ENCODE measurements at regions not wholly inside any gene's neighbourhood (a gene's known extent, or its start where the extent isn't known, plus 50 kb on each side); places are given as distances from the start of the nearest gene placed in this dataset.
A peak's percentile ranks its signal among the peaks of the same experiment; 100 is the strongest.

- H3K27ac ChIP-seq: no peak overlapping the region
- no peaks in the 10 kb centered on the region for H3K27me3 ChIP-seq
- DNase-seq (ENCODE audit: low spot score in 2 of 2): no peak
- no peak for TF ChIP-seq EP300 (IDR thresholded peaks at IDR 0.05)
- TF ChIP-seq CTCF (IDR thresholded peaks at IDR 0.05): no peak
- no peak for TF ChIP-seq POLR2A (IDR thresholded peaks at IDR 0.05)
- no peaks in the 10 kb centered on the region for H3K9me3 ChIP-seq
- H3K36me3 ChIP-seq: no peaks in the 10 kb centered on the region
- H3K4me3 ChIP-seq: no peak overlapping the region
- no peaks in the 10 kb centered on the region for H3K4me1 ChIP-seq
Observed at GRCh38 chr4:14046642-14047041, 419.1 kb upstream of the BOD1L1 start.

GRCh38 chr4:14047840-14048239 lies 420.3 kb upstream of the BOD1L1 start:
- no peak for TF ChIP-seq EP300 (IDR thresholded peaks at IDR 0.05)
- TF ChIP-seq CTCF (IDR thresholded peaks at IDR 0.05): no peak
- no peak for TF ChIP-seq POLR2A (IDR thresholded peaks at IDR 0.05)
- DNase-seq (ENCODE audit: low spot score in 2 of 2): no peak
- WGBS, 2 donors: 94 to 97% methylated on average over 1 of the region's 1 CpG
- Histone ChIP-seq H3K36me3 (no peaks in the 10 kb centered on the region), H3K9me3 (no peaks in the 10 kb centered on the region), H3K4me1 (no peaks in the 10 kb centered on the region), H3K27me3 (no peaks in the 10 kb centered on the region), H3K4me3 (no peak overlapping the region), H3K27ac (no peak overlapping the region)

GRCh38 chr4:14049946-14050345 lies 422.4 kb upstream of the BOD1L1 start:
- DNase-seq (ENCODE audit: low spot score in 2 of 2): no peak
- Histone ChIP-seq H3K27me3 (no peaks in the 10 kb centered on the region), H3K4me1 (no peaks in the 10 kb centered on the region), H3K36me3 (no peaks in the 10 kb centered on the region), H3K4me3 (no peak overlapping the region), H3K9me3 (no peaks in the 10 kb centered on the region), H3K27ac (no peak overlapping the region)
- no peak for TF ChIP-seq CTCF (IDR thresholded peaks at IDR 0.05)
- no peak for TF ChIP-seq POLR2A (IDR thresholded peaks at IDR 0.05)
- no peak for TF ChIP-seq EP300 (IDR thresholded peaks at IDR 0.05)

- no peaks in the 10 kb centered on the region for H3K36me3 ChIP-seq
- H3K27me3 ChIP-seq: no peaks in the 10 kb centered on the region
- DNase-seq (ENCODE audit: low spot score in 2 of 2): no peak
- no peaks in the 10 kb centered on the region for H3K4me1 ChIP-seq
- H3K9me3 ChIP-seq: no peaks in the 10 kb centered on the region
- TF ChIP-seq POLR2A (IDR thresholded peaks at IDR 0.05) (no peak), EP300 (IDR thresholded peaks at IDR 0.05) (no peak), CTCF (IDR thresholded peaks at IDR 0.05) (no peak)
- H3K27ac ChIP-seq: no peak overlapping the region
- no peak overlapping the region for H3K4me3 ChIP-seq
- WGBS, 2 donors: 26 to 35% methylated on average over 1 of the region's 1 CpG
Observed at GRCh38 chr4:14053291-14053690, 425.8 kb upstream of the BOD1L1 start.

- H3K36me3 ChIP-seq: no peaks in the 10 kb centered on the region
- DNase-seq (ENCODE audit: low spot score in 2 of 2): no peak
- WGBS, 2 donors: 44 to 52% methylated on average over 1 of the region's 1 CpG
- no peak overlapping the region for H3K27ac ChIP-seq
- no peaks in the 10 kb centered on the region for H3K9me3 ChIP-seq
- H3K27me3 ChIP-seq: no peaks in the 10 kb centered on the region
- H3K4me3 ChIP-seq: no peak overlapping the region
- TF ChIP-seq CTCF (IDR thresholded peaks at IDR 0.05) (no peak), POLR2A (IDR thresholded peaks at IDR 0.05) (no peak), EP300 (IDR thresholded peaks at IDR 0.05) (peak in 1 of 2 donors; percentile 42)
- no peaks in the 10 kb centered on the region for H3K4me1 ChIP-seq
Observed at GRCh38 chr4:14054391-14054790, 426.9 kb upstream of the BOD1L1 start.

Measured in tibial nerve (tissue), 4 donors.